GM12873 (cell line): ENCODE measurements at regions not wholly inside any gene's neighbourhood (a gene's known extent, or its start where the extent isn't known, plus 50 kb on each side); places are given as distances from the start of the nearest gene placed in this dataset.

Experiments used
- TF ChIP-seq, protein P1 (sequence below): IDR thresholded peaks from 2 replicates; pipeline ENCODE4 v1.5.1; 2012; ENCODE audit warnings: low read depth, mild to moderate bottlenecking, moderate library complexity, low read length, control low read depth; ENCODE audit not compliant: insufficient read depth; ENCODE audit errors: missing control alignments

GRCh38 chr2:145558617-145559350 lies 1038.9 kb upstream of the ZEB2 start:
- TF ChIP-seq, protein P1, sequence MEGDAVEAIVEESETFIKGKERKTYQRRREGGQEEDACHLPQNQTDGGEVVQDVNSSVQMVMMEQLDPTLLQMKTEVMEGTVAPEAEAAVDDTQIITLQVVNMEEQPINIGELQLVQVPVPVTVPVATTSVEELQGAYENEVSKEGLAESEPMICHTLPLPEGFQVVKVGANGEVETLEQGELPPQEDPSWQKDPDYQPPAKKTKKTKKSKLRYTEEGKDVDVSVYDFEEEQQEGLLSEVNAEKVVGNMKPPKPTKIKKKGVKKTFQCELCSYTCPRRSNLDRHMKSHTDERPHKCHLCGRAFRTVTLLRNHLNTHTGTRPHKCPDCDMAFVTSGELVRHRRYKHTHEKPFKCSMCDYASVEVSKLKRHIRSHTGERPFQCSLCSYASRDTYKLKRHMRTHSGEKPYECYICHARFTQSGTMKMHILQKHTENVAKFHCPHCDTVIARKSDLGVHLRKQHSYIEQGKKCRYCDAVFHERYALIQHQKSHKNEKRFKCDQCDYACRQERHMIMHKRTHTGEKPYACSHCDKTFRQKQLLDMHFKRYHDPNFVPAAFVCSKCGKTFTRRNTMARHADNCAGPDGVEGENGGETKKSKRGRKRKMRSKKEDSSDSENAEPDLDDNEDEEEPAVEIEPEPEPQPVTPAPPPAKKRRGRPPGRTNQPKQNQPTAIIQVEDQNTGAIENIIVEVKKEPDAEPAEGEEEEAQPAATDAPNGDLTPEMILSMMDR: no peak

DNA sequence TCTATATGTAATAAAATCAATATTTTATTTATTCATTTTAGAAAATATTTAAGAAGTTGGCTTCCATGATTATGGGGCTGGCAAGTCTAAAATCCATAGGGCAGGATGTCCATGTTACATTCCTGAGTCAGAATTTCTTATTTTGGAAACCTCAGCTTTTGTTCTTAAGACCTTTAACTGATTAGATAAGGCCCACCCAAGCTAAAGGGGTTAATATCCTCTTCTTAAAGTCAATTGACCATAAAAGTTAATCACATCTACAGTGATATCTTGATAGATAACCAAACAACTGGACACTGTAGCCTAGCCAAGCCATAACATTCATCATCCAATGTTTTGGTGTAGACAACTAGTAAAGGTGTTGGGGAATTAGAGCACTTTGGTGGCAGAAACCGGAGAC lies 1035.4 kb upstream of the ZEB2 start:
- TF ChIP-seq, protein P1: no peak

- TF ChIP-seq, protein P1: no peak
Observed at GRCh38 chr2:145551686-145552085, 1031.8 kb upstream of the ZEB2 start.

- TF ChIP-seq, protein P1: no peak
Observed at GRCh38 chr2:145548479-145548878, 1028.6 kb upstream of the ZEB2 start.

- TF ChIP-seq, protein P1: no peak
Observed at GRCh38 chr2:145547620-145548019, 1027.7 kb upstream of the ZEB2 start.

GRCh38 chr2:145546091-145546490 lies 1026.2 kb upstream of the ZEB2 start:
- TF ChIP-seq, protein P1: no peak

DNA sequence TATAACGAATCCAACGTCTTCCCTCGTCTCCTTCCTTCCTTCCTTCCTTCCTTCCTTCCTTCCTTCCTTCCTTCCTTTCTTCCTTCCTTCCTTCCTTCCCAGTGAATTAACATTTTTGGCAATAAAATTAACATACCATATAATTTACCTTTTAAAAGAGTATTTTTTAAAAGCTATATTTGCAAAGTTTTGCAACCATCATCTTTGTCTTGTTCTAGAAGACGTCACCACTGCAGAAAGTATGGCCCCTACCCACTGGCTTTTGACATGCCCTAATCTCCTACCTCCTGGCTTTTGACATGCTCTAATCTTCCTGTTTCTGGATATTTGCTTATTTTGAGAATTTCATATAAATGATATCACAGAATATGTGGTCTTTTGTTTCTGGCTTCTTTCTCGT lies 1023.9 kb upstream of the ZEB2 start:
- TF ChIP-seq, protein P1: no peak
